Mucosa of descending colon (tissue), 3 donors: ENCODE measurements at regions not wholly inside any gene's neighbourhood (a gene's known extent, or its start where the extent isn't known, plus 50 kb on each side); places are given as distances from the start of the nearest gene placed in this dataset.
"Not testable (repeated sequence)": the region's sequence is repeated elsewhere in the genome, so short reads cannot be mapped to it uniquely, and the experiment has no call there.

ENCODE experiments used
- ATAC-seq: fragments of 200-7000 bp; cut with Tn5 transposase; one replicate; pipeline ENCODE4 v1.9.1; 2020; ENCODE audit warnings: mild to moderate bottlenecking, moderate library complexity
- DNase-seq, 3 donors: peaks; one replicate each; pipeline ENCODE4 v3.0.0-alpha.2; 2020
- H3K36me3 ChIP-seq: fragments of 200-600 bp; one replicate; pipeline ENCODE4 v1.8.0; 2021; ENCODE audit warnings: low read depth, mild to moderate bottlenecking
- H3K4me1 ChIP-seq: fragments of 200-600 bp; one replicate; pipeline ENCODE4 v1.8.0; 2021; ENCODE audit warnings: low read depth, mild to moderate bottlenecking
- H3K4me3 ChIP-seq: fragments of 200-600 bp; one replicate; pipeline ENCODE4 v1.8.0; 2021; ENCODE audit warnings: mild to moderate bottlenecking
- H3K9me3 ChIP-seq: fragments of 200-600 bp; one replicate; pipeline ENCODE4 v1.8.0; 2021; ENCODE audit warnings: mild to moderate bottlenecking
- CTCF ChIP-seq: fragments of 200-600 bp; IDR thresholded peaks from one replicate; pipeline ENCODE4 v1.8.0; 2022; ENCODE audit warnings: antibody characterized with exemption, mild to moderate bottlenecking
- intact Hi-C, 2 donors: fragments of 100-400 bp; cut with DNase I in 1 of 2; cut with micrococcal nuclease in 1 of 2; formaldehyde crosslinking; loops; one replicate each; pipeline versions ENCODE4 v1.11.0 to v1.11.1; 2022; cut with DNase I, micrococcal nuclease
- donor health status: DM: no; HTN: no; CAD: no; lungs with moderate emphysema.
- donor health status: DM: no; HTN: no; CAD: no.
- donor health status: DM: no; HTN: yes; CAD: no.

- intact Hi-C loops: no loop called here
- Histone ChIP-seq H3K9me3 (no peaks in the 10 kb centered on the region), H3K4me1 (no peaks in the 10 kb centered on the region), H3K4me3 (no peak overlapping the region), H3K36me3 (no peaks in the 10 kb centered on the region)
- no peak for ATAC-seq
- DNase-seq: no peak
- no peak for TF ChIP-seq CTCF
Measured at GRCh38 chr10:118439824-118440223, 97.7 kb upstream of the FAM204A start.

DNA sequence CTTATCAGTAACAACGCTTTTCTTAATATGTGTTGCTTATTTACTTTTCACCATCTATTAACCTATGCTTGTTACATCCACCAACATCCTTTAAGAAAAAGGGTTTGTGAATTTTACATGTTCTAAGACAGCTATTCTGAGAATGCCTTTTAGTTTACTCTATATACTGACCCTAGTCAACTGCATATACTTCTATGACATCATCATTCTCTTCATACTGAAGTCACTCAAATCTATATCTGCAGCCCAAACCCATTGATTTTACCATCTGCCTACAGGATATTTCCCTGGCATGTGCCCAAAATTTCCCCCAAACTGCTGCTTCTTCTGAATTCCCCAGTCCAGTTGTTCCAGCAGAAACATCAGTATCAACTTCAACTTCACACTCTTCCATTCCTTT is 94.6 kb upstream of the FAM204A start:
- ATAC-seq (no peak), DNase-seq (no peak)
- Histone ChIP-seq H3K4me3 (no peak overlapping the region), H3K36me3 (no peaks in the 10 kb centered on the region), H3K9me3 (no peaks in the 10 kb centered on the region), H3K4me1 (no peaks in the 10 kb centered on the region)
- TF ChIP-seq CTCF: no peak
- intact Hi-C loops: no loop called here

DNA sequence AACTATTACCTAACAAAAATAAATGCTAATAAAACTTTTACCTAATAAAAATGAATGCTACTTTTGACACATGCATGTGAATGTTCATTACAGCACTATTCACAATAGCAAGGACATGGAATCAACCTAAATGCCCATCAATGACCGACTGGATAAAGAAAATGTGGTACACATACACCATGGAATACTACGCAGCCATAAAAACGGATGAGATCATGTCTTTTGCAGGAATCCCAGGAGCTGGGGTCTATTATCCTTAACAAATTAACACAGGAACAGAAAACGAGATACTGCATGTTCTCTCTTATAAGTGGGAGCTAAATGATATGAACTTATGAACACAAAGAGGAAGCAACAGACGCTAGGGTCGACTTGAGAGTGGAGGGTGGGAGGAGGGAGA is 88.1 kb upstream of the FAM204A start:
- Histone ChIP-seq H3K4me1 (no peaks in the 10 kb centered on the region), H3K9me3 (no peaks in the 10 kb centered on the region), H3K4me3 (no peak overlapping the region), H3K36me3 (no peaks in the 10 kb centered on the region)
- no peak for DNase-seq
- intact Hi-C loops: no loop called here
- no peak for TF ChIP-seq CTCF
- ATAC-seq: no peak

DNA sequence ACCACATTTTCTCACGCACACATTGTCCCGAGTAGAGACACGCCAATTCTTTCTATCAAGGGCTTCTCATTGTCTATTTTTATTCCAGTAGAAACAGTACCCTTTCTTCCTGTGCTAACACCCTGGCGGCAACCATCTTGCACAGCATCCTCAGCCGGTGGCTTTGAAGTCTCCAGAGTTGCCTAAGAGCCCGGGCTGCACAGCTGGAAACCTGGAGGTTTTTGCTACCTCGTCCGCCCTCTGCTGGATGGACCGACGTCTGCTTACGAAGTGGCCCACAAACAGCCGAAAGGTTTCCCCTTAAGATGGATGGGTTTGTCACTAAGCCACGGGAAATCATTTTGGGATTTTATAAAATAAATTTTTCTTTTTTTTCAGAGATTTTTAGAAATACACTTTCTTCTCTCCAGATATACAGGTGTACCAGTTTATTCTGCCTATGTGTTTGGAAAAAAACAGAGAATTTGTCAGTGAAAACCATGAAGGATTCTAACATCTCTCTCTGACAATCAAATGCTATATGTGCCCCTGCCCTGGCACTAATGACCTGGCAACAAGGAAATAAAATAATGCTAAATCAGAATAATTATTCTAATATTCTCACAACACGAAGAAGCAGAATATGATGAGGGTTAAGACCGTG is 81.8 kb upstream of the FAM204A start:
- intact Hi-C loops: loop anchor here in 1 of 2 donors (2.0 kb wide), 1 partner anchor 35 kb away; no protein-coding TSS in a partner anchor
- TF ChIP-seq CTCF: peak; percentile 56
- H3K4me1 ChIP-seq: no peaks in the 10 kb centered on the region
- H3K9me3 ChIP-seq: no peaks in the 10 kb centered on the region
- DNase-seq (peak; percentile 72 to 88 (median 81)), ATAC-seq (peak; percentile 91)
- H3K36me3 ChIP-seq: no peaks in the 10 kb centered on the region
- no peak overlapping the region for H3K4me3 ChIP-seq

DNA sequence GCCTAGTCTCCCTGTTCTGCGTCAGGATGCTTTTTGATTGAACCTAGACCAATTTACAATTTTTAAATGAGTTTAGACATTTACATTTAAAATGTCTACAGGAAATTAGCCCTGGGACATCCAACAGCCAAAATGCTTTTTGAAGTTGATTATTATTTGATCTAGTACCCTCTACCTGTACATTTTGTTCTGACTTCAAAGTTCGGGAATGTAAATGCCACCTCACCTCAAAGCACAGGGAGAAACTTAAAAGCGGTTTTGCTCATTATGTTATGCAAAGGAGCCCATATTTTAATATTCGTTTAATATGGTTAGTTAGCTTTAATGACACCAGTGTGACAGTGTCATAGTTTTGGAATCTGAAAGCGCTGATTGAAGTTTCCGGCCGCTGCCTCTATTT is 80.1 kb upstream of the FAM204A start:
- TF ChIP-seq CTCF: no peak
- intact Hi-C loops: no loop called here
- H3K36me3 ChIP-seq: no peaks in the 10 kb centered on the region
- DNase-seq: no peak
- no peak overlapping the region for H3K4me3 ChIP-seq
- H3K4me1 ChIP-seq: no peaks in the 10 kb centered on the region
- no peak for ATAC-seq
- no peaks in the 10 kb centered on the region for H3K9me3 ChIP-seq

GRCh38 chr10:118420049-118420448 is 77.9 kb upstream of the FAM204A start:
- intact Hi-C loops, H3K4me3 ChIP-seq, ATAC-seq, H3K36me3 ChIP-seq, H3K4me1 ChIP-seq, DNase-seq, H3K9me3 ChIP-seq: not testable (repeated sequence)
